NCI-H748 (cell line): ENCODE measurements at regions not wholly inside any gene's neighbourhood (a gene's known extent, or its start where the extent isn't known, plus 50 kb on each side); places are given as distances from the start of the nearest gene placed in this dataset.
"Not testable (repeated sequence)": the region's sequence is repeated elsewhere in the genome, so short reads cannot be mapped to it uniquely, and the experiment has no call there.

ENCODE experiments used
- DNase-seq: peaks from one replicate; lab custom pipeline; 2025; ENCODE audit not compliant: unreplicated experiment; lab: John Stamatoyannopoulos, UW

DNA sequence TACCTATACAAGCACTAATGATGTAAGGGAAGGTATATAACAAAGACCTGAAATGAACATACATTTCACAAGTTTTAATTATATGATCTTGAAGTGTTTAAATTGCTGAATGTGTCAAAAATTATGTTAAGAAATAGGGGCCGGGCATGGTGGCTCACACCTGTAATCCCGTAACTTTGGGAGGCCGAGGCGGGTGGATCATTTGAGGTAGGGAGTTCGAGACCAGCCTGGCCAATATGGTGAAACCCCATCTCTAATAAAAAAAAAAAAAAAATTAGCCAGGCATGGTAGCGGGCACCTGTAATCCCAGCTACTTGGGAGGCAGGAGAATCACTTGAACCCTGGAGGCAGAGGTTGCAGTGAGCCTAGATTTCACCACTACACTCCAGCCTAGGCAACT lies 537.4 kb upstream of the STEAP1 start:
- DNase-seq: not testable (repeated sequence)

DNA sequence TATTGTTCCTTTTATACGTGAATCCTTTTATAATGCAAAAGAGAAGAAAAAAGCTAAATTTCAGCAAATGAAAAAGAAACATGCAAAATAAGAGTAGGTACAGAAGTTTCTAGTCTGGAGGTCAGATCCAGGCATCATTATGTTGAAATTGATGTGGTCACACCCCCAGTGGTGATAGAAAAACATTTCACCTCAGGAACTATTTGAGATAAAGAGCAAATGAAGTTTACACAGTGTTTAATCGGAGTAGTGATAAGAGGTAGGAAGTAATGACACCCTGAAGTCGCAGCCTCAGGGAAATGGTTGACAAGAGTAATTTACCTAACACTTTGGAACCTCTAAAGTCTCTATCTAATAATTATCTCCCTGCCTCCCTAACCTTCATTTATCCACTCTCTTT lies 536.0 kb upstream of the STEAP1 start:
- DNase-seq: peak; percentile 91

DNA sequence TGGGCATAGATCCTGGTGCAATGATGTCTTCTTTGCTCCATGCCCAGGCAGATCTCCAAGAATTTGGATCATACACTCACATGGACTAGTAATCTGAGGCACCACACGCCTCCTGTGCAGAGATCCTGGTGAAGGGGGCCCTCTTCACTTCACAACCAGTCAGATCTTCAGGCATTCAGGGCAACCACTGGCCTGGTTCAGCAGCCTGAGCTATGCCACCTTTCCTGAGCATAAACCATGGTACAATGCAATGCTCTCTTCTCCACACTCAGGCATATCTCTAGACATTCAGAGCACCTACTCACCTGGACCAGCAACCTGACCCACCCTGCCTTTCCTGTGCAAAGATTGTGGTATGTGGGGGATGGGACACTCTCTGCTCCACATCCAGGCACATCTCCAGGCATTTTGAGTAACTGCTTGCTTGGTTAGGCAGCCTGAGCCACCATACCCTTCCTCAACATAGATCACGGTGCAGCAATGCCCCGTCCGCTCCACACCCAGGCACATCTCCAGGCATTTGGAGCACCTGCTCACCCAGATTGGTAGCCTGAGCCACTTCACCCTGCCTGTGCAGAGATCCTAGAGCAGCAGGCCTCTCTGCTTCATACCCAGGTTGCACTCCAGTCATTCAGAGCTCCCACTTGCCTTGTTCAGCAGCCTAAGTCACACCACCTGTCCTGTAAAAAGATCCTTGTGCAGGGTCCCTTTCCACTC lies 532.2 kb upstream of the STEAP1 start:
- DNase-seq: no peak

DNA sequence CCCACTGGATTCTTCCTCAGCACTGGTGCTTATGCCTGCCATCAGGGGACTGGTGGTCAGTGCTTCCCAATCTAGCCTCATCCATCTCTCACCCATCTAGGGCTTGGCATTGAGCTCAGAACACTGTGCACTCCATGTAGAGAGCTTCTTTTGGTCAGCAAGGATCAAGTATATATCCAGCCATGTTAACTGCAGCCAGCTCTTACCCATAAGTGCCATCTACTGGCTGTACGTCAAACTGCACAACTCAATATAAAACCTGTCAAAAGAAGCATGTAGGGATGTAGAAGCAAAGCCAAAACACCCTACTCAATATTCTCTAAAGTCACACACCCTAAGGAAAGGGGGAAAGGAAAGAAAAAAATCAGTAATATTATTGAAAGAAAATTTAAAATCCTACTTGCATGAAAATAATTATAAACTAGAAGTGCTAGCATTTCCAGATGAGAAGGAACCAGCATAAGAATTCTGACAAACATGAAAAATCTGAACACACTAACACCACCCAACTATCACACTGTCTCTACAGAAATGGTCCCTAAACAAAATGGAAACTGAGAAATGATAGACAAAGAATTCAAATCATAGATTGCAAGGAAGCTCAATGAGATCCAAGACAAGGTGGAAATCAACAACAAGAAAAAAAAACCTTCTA lies 531.1 kb upstream of the STEAP1 start:
- DNase-seq: peak; percentile 72

DNA sequence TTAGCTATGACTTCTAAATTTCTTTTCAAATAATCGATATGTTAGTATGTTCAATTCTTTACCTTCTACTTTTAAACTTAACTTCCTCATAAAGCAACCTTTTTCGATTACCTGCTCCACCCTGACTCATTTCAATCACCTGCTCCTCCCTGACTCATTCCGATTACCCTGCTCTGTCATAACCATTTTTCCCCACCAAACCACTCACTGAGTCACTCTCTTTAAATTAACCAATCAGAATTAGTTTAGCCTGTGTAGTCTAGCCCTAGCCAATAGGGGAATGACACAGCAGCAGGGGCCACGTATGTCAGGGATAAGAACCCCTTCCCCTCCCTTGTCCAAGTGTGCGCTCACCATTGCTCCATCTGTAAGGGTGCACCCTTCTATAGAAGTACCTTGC lies 530.1 kb upstream of the STEAP1 start:
- not testable (repeated sequence) for DNase-seq

DNA sequence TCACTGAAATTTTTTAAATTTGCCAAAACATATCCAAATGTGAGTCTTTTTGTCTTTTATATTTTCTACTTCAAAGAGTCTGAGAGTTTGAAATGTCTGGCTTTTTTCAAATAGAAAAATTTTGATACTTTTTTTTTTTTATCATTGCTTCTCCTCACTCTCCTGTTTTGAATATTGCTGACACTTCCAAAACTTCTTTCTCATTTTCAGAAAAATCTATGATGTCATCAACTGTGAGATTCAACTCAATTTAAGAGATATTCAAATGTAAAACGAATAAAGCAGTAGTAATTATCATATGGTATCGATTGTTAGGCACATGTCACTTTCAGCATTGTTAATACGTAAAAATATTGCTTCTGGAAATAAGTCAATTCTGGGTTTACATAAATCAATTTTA lies 505.8 kb upstream of the STEAP1 start:
- DNase-seq: no peak

DNA sequence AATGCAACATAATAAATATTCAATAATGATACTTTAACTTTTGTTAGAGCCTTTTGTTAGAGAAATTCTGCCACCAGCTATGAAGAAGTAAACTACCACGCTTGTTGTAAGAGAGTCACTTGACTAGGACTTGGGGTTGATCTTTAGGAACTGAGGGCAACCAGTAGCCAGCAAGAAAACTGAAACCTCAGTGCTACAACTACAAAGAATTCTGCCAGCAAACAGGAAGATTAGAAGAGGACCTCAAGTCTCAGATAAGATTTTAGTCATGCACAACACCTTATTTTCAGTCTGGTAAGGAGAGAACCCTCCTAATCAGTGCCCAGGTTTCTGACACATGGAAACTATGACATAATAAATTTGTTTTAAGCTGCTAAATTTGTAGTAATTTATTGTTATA lies 498.3 kb upstream of the STEAP1 start:
- DNase-seq: no peak

DNA sequence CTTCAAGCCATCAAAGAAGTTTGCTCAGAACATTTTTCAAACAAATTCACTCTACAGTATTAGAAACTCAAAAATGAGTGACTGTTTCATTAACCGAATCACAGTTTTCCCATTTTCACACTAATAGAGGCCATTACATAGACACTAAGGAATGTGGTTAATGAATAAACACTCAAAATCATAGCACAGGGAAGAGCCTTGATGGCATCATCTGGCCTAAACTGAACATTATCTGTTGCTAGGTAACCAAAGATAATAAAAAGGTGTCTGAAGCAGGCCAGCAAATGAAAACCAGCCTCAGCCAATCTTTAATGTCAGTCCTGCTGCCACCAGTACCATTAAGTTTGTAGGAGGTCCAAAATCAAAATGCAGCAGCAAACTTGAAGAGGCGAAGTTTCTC lies 492.4 kb upstream of the STEAP1 start:
- DNase-seq: peak; percentile 81

DNA sequence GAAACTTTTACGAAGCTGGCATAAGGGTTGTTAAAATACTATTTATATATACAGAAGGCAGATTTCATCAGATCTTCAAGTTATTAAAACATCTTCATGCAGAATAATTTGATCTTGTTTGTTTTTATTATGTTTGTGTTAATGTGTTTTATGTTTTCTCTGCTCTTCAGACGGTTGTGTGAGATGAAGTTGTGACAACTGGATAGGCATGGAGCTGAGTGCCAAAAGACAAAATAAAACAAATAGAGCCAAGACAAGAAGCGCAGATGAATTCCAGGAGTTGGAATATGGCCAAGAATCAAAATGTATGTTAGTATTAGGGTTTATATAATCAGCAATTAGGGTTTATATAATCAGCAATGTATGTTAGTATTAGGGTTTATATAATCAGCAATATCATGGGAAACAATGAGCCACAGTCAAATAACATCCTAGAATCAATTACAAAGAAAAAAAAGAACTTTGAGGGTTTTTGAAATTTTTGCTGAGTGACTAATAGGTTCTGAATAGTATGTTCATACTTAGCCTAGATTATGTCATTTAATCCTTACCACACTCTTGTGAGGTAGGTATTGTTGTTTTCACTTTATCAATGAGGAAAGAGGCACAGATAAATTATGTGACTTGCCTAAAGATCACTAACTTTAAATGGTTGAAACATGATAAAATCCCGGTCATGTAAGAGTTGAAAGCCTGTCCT lies 488.0 kb upstream of the STEAP1 start:
- peak; percentile 36 for DNase-seq

DNA sequence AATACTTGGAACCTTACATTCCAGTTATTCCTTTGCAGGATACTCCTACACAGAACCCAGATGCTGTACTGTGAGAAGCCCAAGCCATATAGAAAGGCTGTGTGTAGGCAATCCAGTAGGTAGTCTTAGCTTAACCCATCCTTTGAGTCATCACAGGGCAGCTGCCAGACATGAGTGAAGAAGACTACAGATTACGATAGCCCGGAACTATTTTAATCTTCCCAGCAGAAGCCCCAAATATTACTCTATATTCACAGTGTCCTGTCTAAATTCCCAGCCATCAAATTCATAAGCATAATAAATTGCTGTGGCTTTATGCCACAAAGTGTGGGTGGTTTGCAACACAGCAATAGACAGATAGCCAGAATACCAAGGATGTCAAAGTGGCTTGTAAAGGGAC lies 474.1 kb upstream of the STEAP1 start:
- no peak for DNase-seq

DNA sequence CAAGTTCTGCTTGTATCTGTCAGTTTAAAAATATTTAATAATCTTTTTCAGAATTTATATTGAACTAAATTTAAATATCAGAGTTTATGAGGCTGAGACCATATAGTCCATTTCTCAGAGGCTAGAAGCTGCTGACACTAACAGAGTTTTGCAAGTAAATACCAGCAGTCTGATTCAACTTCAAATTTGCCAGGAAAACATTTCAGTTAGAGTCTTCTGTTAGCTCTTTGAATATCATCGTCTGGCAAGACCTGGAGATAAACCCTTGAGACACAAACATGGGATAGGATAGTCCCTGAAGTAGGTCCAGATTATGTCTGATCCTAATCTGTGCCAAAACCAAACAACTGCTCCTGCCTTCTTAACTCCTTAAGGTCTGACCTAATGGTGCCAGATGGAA lies 472.8 kb upstream of the STEAP1 start:
- no peak for DNase-seq

DNA sequence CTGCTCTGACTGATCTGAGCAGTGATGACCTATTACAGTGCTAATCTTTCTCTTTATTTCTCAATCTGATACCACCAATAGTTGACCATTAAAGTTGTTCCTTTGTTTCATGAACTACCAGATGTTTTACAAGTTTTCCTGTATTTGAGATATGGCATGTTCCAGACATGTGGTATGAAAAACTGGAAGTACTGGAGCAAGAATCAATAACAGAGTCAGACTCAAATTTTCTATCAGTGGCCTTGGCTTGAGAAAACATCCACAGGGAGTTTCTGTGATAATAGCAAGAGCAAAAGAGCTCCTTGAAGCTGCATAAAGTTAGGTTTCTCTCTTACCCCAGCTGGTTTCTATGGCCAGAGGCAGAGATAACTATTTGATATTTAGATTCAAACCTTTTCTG lies 469.0 kb upstream of the STEAP1 start:
- DNase-seq: no peak

DNA sequence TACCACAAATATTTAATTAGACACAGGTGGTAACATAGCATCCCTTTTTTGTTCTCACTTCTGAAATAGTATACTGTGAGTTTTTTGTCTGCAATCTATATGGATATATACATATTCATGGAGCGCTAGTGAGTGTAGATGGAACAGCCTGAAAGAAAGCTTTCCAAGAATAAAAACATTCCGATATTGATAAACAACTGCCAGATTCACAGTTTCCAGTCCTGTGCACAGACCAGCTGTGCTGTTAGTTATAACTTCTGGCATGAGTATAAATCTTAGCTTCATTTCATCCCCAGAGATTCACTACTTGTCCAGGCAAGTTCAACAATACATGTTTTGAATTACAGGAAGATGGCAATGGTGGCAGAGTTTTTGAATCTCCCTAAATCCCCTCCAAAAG lies 467.1 kb upstream of the STEAP1 start:
- peak; percentile 62 for DNase-seq

DNA sequence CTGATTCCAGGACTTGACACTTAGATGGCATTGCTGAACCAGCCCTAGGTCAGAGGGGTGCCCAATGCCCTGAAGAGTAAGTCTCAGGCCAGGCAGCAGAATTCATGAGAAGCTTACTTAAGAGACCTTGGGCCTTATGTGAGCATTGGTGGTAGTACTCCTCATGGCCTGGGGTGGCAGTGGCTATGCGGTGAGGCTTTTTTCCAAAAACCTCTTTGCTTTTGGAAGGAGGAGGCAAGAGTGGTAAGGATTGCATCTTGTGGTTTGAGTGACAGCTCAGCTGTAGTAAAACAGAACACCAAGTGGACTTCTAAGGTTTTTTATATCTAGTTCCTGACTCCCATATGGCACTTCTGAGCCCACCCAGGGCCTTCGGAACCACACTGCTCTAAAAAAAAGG lies 459.0 kb upstream of the STEAP1 start:
- DNase-seq: no peak

DNA sequence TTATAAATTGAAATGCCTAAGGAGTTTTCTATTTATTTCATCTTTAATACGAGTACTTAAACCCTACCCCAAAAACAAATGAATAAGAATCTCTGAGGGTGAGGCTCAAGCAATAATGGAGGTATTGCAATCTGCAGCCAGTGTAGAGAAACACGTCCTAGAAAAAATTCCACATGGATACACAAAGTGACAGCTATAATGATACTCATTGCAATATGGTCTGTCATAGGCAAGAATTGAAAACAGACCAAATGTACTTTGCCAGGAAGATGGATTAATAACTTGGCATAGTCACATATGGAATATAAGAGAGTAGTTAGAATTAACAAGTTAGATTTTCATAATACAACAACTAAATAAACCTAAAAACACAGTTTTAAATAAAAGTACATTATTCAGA lies 440.1 kb upstream of the STEAP1 start:
- no peak for DNase-seq

DNA sequence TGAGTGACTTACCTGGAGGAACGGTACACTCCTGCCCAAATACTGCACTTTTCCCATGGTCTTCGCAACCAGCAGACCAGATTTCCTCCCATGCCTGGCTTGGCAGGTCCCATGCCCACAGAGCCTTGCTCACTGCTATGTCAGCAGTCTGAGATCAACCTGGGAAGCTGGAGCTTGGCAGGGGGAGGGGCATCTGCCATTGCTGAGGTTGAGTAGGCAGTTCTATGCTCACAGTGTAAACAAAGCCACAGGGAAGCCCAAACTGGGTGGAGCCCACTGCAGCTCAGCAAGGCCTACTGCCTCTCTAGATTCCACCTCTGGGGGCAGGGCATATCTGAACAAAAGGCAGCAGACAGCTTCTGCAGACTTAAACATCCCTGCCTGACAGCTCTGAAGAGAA lies 435.3 kb upstream of the STEAP1 start:
- DNase-seq: peak; percentile 81

DNA sequence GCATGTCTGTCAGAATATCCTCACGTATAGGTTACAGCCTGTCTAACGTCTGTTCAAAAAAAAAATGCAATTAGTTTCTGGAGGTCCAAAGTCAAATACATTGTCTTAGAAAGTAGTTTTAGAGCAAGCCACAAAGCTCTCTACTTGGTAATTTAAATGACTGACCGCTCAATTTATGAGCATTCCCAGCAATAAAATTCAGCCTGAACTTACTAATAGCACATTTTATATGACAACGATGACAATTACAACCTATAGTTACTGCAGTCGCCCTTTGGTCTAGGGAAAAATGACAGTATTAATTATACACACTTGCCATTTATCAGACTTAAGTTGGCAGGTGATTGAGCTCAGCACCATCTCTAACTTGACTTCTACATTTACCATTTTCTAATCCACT lies 425.8 kb upstream of the STEAP1 start:
- no peak for DNase-seq

DNA sequence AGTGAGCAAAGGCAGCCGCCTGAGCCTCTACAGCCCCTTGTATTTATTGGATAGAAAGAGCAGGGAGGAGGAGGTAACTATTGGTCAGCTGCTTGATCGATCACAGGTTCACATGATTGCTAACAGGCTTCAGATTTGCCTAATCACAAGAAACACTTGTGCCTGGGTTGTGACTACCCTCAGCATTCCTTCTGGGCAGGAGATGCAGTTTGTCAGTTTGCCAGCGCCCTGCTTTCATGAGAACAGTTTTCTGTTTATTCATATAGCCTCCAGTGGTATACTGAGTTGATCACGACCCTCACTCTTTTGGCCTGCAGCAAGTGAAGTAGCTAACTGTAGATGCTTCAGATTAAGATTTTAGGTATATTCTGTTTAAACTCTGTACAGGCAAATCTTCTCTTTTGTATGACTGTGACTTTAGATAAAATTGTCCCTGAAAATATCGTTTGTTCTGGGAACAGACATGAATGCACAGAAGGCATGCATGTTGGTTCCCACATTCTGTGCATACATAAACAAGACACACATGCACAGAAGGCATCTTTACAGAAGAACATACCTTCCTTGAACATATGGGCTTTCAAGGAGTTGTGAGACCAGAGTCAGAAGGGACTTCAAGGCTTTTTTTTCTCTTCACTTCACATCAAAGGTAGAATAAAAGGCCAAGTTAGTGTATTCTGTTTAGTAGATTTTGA lies 422.4 kb upstream of the STEAP1 start:
- DNase-seq: no peak

DNA sequence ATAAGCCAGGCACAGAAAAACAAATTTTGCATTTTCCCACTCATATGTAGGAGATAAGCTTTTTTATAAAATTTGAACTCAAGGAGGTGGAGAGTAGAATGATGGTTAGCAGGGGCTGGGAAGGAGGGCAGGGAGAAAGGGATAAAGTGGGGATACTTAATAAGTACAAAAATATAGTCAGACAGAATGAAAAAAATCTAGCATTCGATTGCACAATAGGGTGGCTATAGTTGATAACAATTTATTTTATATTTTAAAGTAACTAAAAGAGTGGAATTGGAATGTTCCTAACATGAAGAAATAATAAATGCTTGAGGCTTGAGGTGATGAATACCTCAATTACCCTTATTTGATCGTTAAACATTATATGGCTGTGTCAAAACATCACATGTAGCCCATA lies 415.7 kb upstream of the STEAP1 start:
- no peak for DNase-seq

DNA sequence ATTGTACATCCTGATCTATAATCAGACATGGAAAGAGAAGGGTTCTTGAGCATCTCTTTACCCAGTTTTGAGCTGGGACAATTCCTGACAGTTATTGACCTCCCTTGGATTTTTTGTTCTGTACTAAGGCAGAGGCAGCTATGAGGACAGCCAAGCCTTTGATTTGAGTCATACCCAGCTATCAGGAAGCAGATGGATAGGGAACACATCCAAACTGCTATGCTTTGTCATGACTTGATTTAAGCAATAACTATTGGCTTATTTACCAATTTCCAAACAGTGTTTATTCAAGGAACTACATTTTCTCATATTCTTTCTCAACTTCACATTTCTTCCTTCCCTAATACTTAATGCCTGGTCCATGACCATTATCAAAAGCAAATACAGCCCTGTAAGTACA lies 396.4 kb upstream of the STEAP1 start:
- no peak for DNase-seq

DNA sequence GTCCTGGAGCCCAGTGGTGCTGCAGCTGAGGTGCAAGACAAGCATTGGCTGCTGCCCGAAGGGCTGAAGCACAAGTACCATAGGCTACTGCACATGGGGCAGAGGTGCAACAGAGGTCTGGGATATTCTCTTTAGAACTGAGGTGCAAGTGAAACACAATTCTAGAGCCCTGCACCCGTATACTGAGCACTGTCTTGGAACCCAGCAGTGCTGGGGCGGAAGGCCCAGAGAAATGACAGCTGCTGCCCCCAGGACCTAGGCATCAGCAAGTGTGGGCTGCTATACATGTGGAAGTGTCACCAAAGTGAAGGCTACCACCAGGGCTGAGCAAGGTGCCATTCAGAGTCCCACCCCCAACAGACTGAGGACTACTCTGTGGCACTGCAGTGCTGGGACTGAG lies 393.6 kb upstream of the STEAP1 start:
- no peak for DNase-seq

DNA sequence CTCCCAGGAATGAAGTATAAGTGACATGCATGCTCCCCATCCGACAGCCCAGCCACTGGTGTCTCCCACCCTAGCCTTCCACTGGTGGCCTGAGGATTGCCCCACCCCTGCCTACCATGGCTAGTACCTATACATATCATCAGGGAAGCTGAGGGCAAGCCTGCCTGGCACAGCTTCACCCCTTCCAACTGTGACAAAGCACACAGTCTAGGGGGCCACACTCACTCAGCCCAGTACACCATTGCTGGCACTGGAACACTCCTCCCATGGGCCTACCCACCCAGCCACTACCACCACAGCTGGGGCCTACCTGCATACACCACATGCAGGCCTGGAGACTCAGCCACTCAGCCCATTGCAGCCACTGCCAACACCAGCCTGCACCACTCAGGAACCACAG lies 393.1 kb upstream of the STEAP1 start:
- DNase-seq: no peak
